Ishikawa (cell line): ENCODE measurements at regions not wholly inside any gene's neighbourhood (a gene's known extent, or its start where the extent isn't known, plus 50 kb on each side); places are given as distances from the start of the nearest gene placed in this dataset.

Experiments
- CEBPB ChIP-seq: IDR thresholded peaks from 2 replicates; pipeline ENCODE4 v1.6.1; 2012
- CREB1 ChIP-seq: IDR thresholded peaks from 2 replicates; pipeline ENCODE4 v1.6.1; 2012; ENCODE audit warnings: low read depth
- EGR1 ChIP-seq: IDR thresholded peaks from 2 replicates; pipeline ENCODE4 v1.6.1; 2012
- EP300 ChIP-seq: IDR thresholded peaks from 2 replicates; pipeline ENCODE4 v1.6.1; 2012; ENCODE audit warnings: borderline replicate concordance
- FOXM1 ChIP-seq: IDR thresholded peaks from 2 replicates; pipeline ENCODE4 v1.6.1; 2012; ENCODE audit warnings: low read depth, borderline replicate concordance
- MAX ChIP-seq: IDR thresholded peaks from 2 replicates; pipeline ENCODE4 v1.6.1; 2012
- NFIC ChIP-seq: IDR thresholded peaks from 2 replicates; pipeline ENCODE4 v1.6.1; 2012
- RAD21 ChIP-seq: IDR thresholded peaks from 2 replicates; pipeline ENCODE4 v1.6.1; 2012; ENCODE audit warnings: low read depth
- REST ChIP-seq: IDR thresholded peaks from 2 replicates; pipeline ENCODE4 v1.6.1; 2012; ENCODE audit warnings: low read depth, mild to moderate bottlenecking
- TAF1 ChIP-seq: IDR thresholded peaks from 2 replicates; pipeline ENCODE4 v1.6.1; 2012; ENCODE audit warnings: low read depth, mild to moderate bottlenecking
- TCF12 ChIP-seq: IDR thresholded peaks from 2 replicates; pipeline ENCODE4 v1.6.1; 2012; ENCODE audit warnings: low read depth
- TEAD4 ChIP-seq: IDR thresholded peaks from 2 replicates; pipeline ENCODE4 v1.6.1; 2012
- USF1 ChIP-seq: IDR thresholded peaks from 2 replicates; pipeline ENCODE4 v1.6.1; 2012
- YY1 ChIP-seq: IDR thresholded peaks from 2 replicates; pipeline ENCODE4 v1.6.1; 2012; ENCODE audit warnings: low read depth
- ZBTB7A ChIP-seq: IDR thresholded peaks from 2 replicates; pipeline ENCODE4 v1.6.1; 2012; ENCODE audit warnings: low read depth

- TF ChIP-seq USF1, result no peak
- no peak for TF ChIP-seq CEBPB
- TF ChIP-seq REST, result no peak
- TF ChIP-seq MAX, result no peak
- no peak for TF ChIP-seq EGR1
- TF ChIP-seq ZBTB7A, result no peak
- no peak for TF ChIP-seq TCF12
- TF ChIP-seq YY1, result no peak
- no peak for TF ChIP-seq FOXM1
Measured at GRCh38 chr2:40513201-40513600, 61.3 kb upstream of the SLC8A1 start.

- TF ChIP-seq NFIC, result no peak
- no peak for TF ChIP-seq EP300
- TF ChIP-seq TCF12, result no peak
- TF ChIP-seq TEAD4, result no peak
- no peak for TF ChIP-seq RAD21
- no peak for TF ChIP-seq TAF1
- no peak for TF ChIP-seq ZBTB7A
- TF ChIP-seq EGR1, result no peak
- TF ChIP-seq CEBPB, result no peak
Measured at GRCh38 chr2:40516604-40517003, 64.7 kb upstream of the SLC8A1 start.

- TF ChIP-seq FOXM1, result no peak
- TF ChIP-seq RAD21, result no peak
- no peak for TF ChIP-seq EP300
- TF ChIP-seq CEBPB, result no peak
Measured at GRCh38 chr2:40528564-40528963, 76.7 kb upstream of the SLC8A1 start.

- TF ChIP-seq TCF12, result no peak
- no peak for TF ChIP-seq TAF1
- no peak for TF ChIP-seq REST
- no peak for TF ChIP-seq EP300
Measured at GRCh38 chr2:40531359-40531758, 79.5 kb upstream of the SLC8A1 start.

- no peak for TF ChIP-seq USF1
- TF ChIP-seq EP300, result no peak
- TF ChIP-seq NFIC, result no peak
- no peak for TF ChIP-seq MAX
- TF ChIP-seq CREB1, result no peak
- TF ChIP-seq REST, result no peak
- no peak for TF ChIP-seq TCF12
- no peak for TF ChIP-seq FOXM1
- no peak for TF ChIP-seq TAF1
- TF ChIP-seq CEBPB, result no peak
- no peak for TF ChIP-seq ZBTB7A
- TF ChIP-seq YY1, result no peak
- TF ChIP-seq EGR1, result no peak
- no peak for TF ChIP-seq TEAD4
- TF ChIP-seq RAD21, result no peak
Measured at GRCh38 chr2:40534528-40534927, 82.6 kb upstream of the SLC8A1 start.

GRCh38 chr2:40535972-40536371 is 84.1 kb upstream of the SLC8A1 start:
- TF ChIP-seq TCF12 (no peak), CREB1 (no peak), TEAD4 (no peak), EGR1 (no peak), NFIC (no peak)
